Naive B cell (primary cell): ENCODE measurements at regions not wholly inside any gene's neighbourhood (a gene's known extent, or its start where the extent isn't known, plus 50 kb on each side); places are given as distances from the start of the nearest gene placed in this dataset.

Experiments
- ATAC-seq, 2 donors: fragments of 150-1000 bp; cut with Tn5 transposase; 2 replicates each; pipeline ENCODE4 v1.10.0; 2021; ENCODE audit warnings: low read depth in 2 of 2, mild to moderate bottlenecking in 2 of 2, moderate library complexity in 2 of 2
- DNase-seq: peaks from one replicate; pipeline ENCODE4 v3.0.0; 2022
- H3K27ac Mint-ChIP-seq, 6 donors: one replicate each; pipeline ENCODE4 v1.8.0; 2020 to 2022; ENCODE audit warnings: mild to moderate bottlenecking in 6 of 6, mixed read lengths in 6 of 6, moderate library complexity in 5 of 6, inconsistent platforms in 2 of 6
- H3K27me3 Mint-ChIP-seq, 3 donors: one replicate each; pipeline ENCODE4 v1.8.0; 2021 to 2022; ENCODE audit warnings: mixed read lengths in 3 of 3, mild to moderate bottlenecking in 1 of 3
- H3K36me3 Mint-ChIP-seq, 2 donors: one replicate each; pipeline ENCODE4 v1.8.0; 2020 to 2022; ENCODE audit warnings: mixed read lengths in 2 of 2, inconsistent platforms in 1 of 2, mild to moderate bottlenecking in 1 of 2
- H3K4me1 Mint-ChIP-seq, 3 donors: one replicate each; pipeline ENCODE4 v1.8.0; 2020 to 2022; ENCODE audit warnings: mixed read lengths in 3 of 3, inconsistent platforms in 1 of 3, mild to moderate bottlenecking in 1 of 3, moderate library complexity in 1 of 3
- H3K4me3 Mint-ChIP-seq, 8 donors: one replicate each; pipeline ENCODE4 v1.8.0; 2020 to 2022; ENCODE audit warnings: mild to moderate bottlenecking in 8 of 8, mixed read lengths in 8 of 8, moderate library complexity in 8 of 8, inconsistent platforms in 2 of 8
- H3K9me3 Mint-ChIP-seq, 7 donors: one replicate each; pipeline ENCODE4 v1.8.0; 2020 to 2022; ENCODE audit warnings: mixed read lengths in 7 of 7, mild to moderate bottlenecking in 5 of 7, inconsistent platforms in 2 of 7, moderate library complexity in 1 of 7

DNA sequence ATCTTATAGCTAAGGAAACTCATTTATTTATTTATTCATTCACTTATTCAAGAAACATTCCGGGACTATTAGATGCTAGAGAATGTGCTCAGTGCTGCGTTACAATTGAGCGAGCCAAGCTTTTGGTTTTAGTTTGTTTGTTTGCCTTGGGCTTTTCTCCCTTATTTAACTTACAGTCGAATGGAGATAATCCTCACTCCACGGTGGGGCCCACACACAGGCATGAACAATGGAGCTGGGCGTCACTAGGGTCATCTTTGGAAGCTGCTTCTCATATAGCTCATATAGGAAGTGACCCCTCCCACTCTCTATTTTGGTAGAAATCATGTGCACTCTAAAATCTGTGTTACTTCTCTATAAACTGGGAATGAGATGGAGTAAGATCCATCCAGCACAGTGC is 210.0 kb downstream of the TMEM114 start:
- no peak for DNase-seq
- Mint-ChIP-seq H3K9me3 (peaks cover 0 to 10% (median 3%) of the 10 kb centered on the region in 7 donors), H3K27ac (no peak overlapping the region), H3K4me1 (no peaks in the 10 kb centered on the region), H3K4me3 (no peak overlapping the region), H3K36me3 (no peaks in the 10 kb centered on the region), H3K27me3 (no peaks in the 10 kb centered on the region)
- ATAC-seq, result no peak

- H3K4me3 Mint-ChIP-seq, result no peak overlapping the region
- no peak for DNase-seq
- H3K4me1 Mint-ChIP-seq, result no peaks in the 10 kb centered on the region
- H3K36me3 Mint-ChIP-seq, result no peaks in the 10 kb centered on the region
- H3K27me3 Mint-ChIP-seq, result no peaks in the 10 kb centered on the region
- no peak overlapping the region for H3K27ac Mint-ChIP-seq
- ATAC-seq, result no peak
- peaks cover 0 to 10% (median 3%) of the 10 kb centered on the region in 7 donors for H3K9me3 Mint-ChIP-seq
Observed at GRCh38 chr16:8377864-8378263, 212.4 kb downstream of the TMEM114 start.

DNA sequence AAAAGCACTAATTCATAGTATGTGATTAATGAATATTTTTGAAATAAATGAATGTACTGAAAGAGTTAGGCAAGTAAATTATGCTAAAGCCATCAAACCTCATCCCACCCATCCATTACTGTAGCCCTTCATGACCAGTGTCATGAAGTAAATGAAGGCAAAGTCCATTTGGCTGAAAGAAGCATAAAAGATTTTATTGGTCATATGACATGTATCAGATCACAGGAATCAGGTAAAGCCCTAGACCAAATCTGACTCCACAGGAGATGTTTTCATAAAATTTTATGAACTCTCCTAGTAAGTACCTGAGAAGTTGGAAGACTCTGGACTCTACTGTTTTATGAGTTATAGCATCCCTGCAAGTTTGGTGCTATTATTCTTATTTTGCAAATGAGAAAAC is 213.5 kb downstream of the TMEM114 start:
- no peak overlapping the region for H3K27ac Mint-ChIP-seq
- no peaks in the 10 kb centered on the region for H3K4me1 Mint-ChIP-seq
- no peaks in the 10 kb centered on the region for H3K27me3 Mint-ChIP-seq
- DNase-seq (no peak), ATAC-seq (no peak)
- peaks cover 0 to 10% (median 3%) of the 10 kb centered on the region in 7 donors for H3K9me3 Mint-ChIP-seq
- no peak overlapping the region for H3K4me3 Mint-ChIP-seq
- H3K36me3 Mint-ChIP-seq, result no peaks in the 10 kb centered on the region

- no peak for ATAC-seq
- no peak for DNase-seq
- Mint-ChIP-seq H3K4me1 (no peaks in the 10 kb centered on the region), H3K27me3 (no peaks in the 10 kb centered on the region), H3K9me3 (peaks cover 0 to 10% (median 3%) of the 10 kb centered on the region in 7 donors), H3K36me3 (no peaks in the 10 kb centered on the region), H3K27ac (no peak overlapping the region), H3K4me3 (no peak overlapping the region)
Observed at GRCh38 chr16:8376430-8376829, 213.9 kb downstream of the TMEM114 start.

DNA sequence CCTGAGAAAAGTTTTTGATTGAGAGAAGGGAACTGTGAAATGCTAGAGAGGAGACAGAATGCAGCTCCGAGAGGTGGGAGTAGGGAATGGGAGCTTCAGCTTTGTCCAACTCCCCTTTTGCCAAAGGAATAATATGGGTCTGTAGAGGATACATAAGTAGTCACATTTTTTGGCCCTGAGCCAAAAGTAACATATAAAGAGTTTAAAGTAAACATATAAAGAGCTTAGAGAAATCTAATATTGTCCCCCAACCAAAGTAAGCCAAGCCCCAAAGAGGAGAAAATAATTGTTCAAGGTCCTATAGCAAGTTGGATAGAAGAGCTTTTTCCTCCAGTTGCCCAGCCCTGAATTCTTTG is 215.1 kb downstream of the TMEM114 start:
- H3K4me1 Mint-ChIP-seq, result no peaks in the 10 kb centered on the region
- no peaks in the 10 kb centered on the region for H3K36me3 Mint-ChIP-seq
- ATAC-seq, result no peak
- no peak overlapping the region for H3K4me3 Mint-ChIP-seq
- H3K9me3 Mint-ChIP-seq, result peaks cover 0 to 20% (median 4%) of the 10 kb centered on the region in 7 donors
- no peaks in the 10 kb centered on the region for H3K27me3 Mint-ChIP-seq
- DNase-seq, result no peak
- no peak overlapping the region for H3K27ac Mint-ChIP-seq

DNA sequence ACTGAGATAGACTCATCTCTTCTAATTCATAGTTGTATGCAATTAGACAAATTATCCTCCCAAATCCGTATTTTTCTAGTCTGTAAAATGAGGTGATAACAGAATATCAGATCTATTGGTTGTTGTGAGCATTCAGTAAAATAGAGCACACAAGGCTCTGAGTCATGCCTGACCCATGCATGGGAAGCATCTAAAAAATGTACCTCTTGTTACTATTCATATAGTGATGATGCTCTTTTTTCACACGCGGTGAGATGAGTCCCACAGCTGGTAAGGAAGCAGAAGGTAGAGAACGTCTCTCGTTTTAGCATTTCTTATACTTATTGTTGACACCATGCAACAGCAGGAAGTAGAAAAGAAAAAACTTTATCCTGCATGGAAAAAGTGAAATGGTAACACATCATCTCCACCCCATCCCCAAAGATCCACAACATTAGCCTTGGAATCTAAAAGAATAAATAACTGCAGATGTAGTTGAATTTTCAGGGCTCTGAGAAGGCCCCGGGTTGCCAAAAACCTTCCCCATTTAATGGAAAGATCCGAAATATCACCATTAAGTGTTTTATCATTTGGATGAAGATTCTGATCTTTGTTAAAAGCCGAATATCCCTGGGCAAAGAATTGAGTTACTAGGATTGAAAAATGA is 215.6 kb downstream of the TMEM114 start:
- DNase-seq, result no peak
- ATAC-seq, result no peak
- Mint-ChIP-seq H3K4me1 (no peaks in the 10 kb centered on the region), H3K4me3 (no peak overlapping the region), H3K9me3 (peaks cover 0 to 25% (median 6%) of the 10 kb centered on the region in 7 donors), H3K27ac (no peak overlapping the region), H3K27me3 (no peaks in the 10 kb centered on the region), H3K36me3 (no peaks in the 10 kb centered on the region)

DNA sequence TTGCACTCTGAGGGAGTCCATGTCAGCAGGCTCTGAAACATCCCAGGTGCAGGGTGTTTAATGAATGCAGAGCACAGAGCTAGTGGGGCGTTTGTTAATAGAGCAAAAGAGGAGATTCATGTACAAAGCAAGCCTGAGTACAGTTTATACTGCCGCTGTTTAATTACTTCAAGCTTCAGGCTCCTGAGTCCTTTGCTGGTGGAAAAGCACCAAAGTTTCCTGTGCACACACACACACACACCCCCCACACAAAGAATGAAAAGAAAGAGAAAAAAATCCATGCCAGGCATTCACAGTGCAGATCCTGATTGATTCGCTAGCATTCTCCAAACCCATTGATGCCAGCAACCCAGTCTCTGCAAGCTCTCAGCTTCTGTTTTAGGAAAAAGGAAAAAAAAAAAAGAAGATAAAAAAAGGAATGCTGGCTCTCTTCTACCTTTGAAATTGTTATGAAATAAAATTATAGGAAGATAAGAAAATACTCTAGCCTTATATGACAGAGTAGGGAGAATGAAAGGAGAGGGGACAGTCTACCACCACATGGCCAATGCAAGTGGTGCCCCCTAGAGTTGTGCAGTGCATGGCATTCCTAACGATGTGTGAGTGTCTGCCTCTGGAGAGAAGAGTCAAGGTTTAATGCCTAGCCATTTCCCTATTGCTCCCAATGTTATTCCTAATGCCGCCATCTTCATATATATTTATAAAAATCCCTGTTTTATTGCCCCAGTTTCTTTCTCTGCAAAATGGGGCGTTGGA is 216.5 kb downstream of the TMEM114 start:
- H3K4me3 Mint-ChIP-seq, result no peak overlapping the region
- ATAC-seq (no peak), DNase-seq (no peak)
- H3K4me1 Mint-ChIP-seq, result no peaks in the 10 kb centered on the region
- no peaks in the 10 kb centered on the region for H3K27me3 Mint-ChIP-seq
- H3K9me3 Mint-ChIP-seq, result peaks cover 0 to 24% (median 4%) of the 10 kb centered on the region in 7 donors
- H3K27ac Mint-ChIP-seq, result no peak overlapping the region
- no peaks in the 10 kb centered on the region for H3K36me3 Mint-ChIP-seq

GRCh38 chr16:8372141-8372540 is 218.2 kb downstream of the TMEM114 start:
- no peaks in the 10 kb centered on the region for H3K36me3 Mint-ChIP-seq
- ATAC-seq, result no peak
- H3K4me1 Mint-ChIP-seq, result no peaks in the 10 kb centered on the region

DNA sequence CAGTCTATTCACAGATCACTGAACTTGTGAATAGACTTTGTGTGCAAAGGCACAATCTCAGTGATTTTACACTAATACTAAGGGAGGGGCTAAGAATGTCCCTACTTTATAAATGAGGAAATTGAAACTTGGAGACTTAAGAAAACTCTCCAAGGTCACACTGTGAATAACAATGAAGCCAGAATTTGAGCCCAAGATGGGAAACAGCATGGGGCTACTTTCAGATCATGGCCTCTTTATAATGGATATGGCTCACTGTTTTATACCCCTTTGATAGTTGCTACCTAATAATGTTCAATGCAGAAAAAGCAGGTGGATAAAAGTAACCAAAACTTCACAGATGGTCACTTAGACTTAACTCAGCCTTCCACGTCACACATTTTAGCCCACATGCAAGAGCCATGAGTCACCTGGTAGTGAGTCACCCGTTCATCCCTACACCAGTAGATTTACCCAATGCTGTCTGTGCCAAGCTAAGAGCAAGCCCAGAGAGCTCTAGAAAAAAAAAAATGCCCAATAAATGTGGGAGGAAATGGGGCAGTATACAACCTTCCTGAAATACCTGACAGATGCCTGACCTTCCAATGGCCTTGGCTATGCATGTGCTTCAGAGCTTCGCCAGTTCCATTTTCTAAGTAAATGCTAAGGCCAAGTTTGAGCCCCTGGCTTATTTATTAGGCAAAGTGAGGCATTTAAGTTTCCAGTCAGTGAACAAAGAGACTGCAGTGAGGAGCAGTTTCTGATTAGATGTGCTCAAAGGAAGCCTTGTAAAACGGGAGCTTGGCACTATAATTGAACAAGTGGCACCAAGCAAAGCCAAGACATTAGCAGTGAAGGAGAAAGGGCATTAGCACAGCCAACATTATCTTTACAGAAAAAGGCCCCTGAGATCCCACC is 219.7 kb downstream of the TMEM114 start:
- Mint-ChIP-seq H3K4me1 (no peaks in the 10 kb centered on the region), H3K36me3 (no peaks in the 10 kb centered on the region), H3K27ac (no peak overlapping the region), H3K9me3 (peaks cover 0 to 25% (median 3%) of the 10 kb centered on the region in 7 donors), H3K4me3 (no peak overlapping the region), H3K27me3 (no peaks in the 10 kb centered on the region)
- DNase-seq (no peak), ATAC-seq (no peak)

More at GRCh38 chr16:8372141-8372540, 218.2 kb downstream of the TMEM114 start:
- Mint-ChIP-seq H3K4me3 (no peak overlapping the region), H3K9me3 (peaks cover 0 to 20% (median 3%) of the 10 kb centered on the region in 7 donors), H3K27ac (no peak overlapping the region), H3K27me3 (no peaks in the 10 kb centered on the region)
- no peak for DNase-seq

GRCh38 chr16:8358937-8359336 is 231.4 kb downstream of the TMEM114 start:
- H3K9me3 Mint-ChIP-seq, result no peaks in the 10 kb centered on the region
- H3K27ac Mint-ChIP-seq, result no peak overlapping the region
- no peak overlapping the region for H3K4me3 Mint-ChIP-seq
- ATAC-seq (no peak), DNase-seq (no peak)
- no peaks in the 10 kb centered on the region for H3K36me3 Mint-ChIP-seq
- peaks cover 0 to 13% (median 0%) of the 10 kb centered on the region in 3 donors for H3K27me3 Mint-ChIP-seq
- H3K4me1 Mint-ChIP-seq, result no peaks in the 10 kb centered on the region

- ATAC-seq, result no peak
- Mint-ChIP-seq H3K4me1 (no peaks in the 10 kb centered on the region), H3K27me3 (peaks cover 0 to 2% (median 0%) of the 10 kb centered on the region in 3 donors), H3K36me3 (no peaks in the 10 kb centered on the region), H3K9me3 (peaks cover 0 to under 1% (median 0%) of the 10 kb centered on the region in 7 donors), H3K27ac (no peak overlapping the region), H3K4me3 (no peak overlapping the region)
- no peak for DNase-seq
Observed at GRCh38 chr16:8355675-8356074, 234.6 kb downstream of the TMEM114 start.

DNA sequence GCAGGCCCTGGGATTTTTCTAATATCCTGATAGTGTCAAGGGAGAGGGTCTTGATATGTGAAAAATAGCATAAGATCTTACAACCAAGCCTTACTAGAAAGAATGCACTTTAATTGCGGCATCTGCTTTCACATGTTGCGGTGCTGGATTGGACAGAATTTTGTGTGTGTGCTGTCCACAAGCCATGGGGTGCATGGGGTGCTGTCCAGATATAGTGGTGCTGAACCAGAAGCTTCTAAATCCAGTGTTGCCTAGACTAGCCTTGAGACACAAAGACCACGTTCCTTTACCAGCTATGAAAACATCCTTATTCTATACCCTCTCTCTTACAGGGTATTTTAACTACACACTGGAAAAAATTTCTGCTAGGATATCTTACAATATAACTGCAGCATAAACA is 244.0 kb downstream of the TMEM114 start:
- Mint-ChIP-seq H3K27ac (no peak overlapping the region), H3K4me3 (no peak overlapping the region), H3K27me3 (no peaks in the 10 kb centered on the region), H3K9me3 (peaks cover 0 to 13% (median 0%) of the 10 kb centered on the region in 7 donors), H3K4me1 (no peaks in the 10 kb centered on the region), H3K36me3 (no peaks in the 10 kb centered on the region)
- DNase-seq, result no peak
- no peak for ATAC-seq

DNA sequence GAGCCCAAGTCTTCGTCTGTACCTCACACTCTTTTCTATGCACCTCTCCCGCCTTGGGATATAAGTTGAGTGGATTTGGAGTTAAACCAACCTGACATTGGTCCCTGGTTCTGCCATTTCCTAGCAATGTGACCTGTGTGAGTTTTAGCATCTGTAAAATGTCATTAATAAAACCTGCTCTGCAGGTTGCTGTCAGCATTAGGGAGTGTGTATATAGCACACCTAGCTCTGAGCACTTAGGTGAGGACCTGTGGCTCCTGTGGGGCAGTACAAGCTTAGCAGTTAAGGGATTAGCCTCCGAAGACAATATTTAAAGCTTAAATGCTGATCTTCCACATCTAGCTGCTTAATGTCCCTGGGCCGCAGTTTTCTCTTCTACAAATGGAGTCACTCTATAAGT is 248.0 kb downstream of the TMEM114 start:
- Mint-ChIP-seq H3K4me3 (no peak overlapping the region), H3K9me3 (peaks cover 2 to 35% (median 7%) of the 10 kb centered on the region in 7 donors), H3K27ac (no peak overlapping the region), H3K36me3 (no peaks in the 10 kb centered on the region), H3K4me1 (no peaks in the 10 kb centered on the region), H3K27me3 (no peaks in the 10 kb centered on the region)
- ATAC-seq (no peak), DNase-seq (no peak)
